Caki2 (cell line): ENCODE measurements at regions not wholly inside any gene's neighbourhood (a gene's known extent, or its start where the extent isn't known, plus 50 kb on each side); places are given as distances from the start of the nearest gene placed in this dataset.

Experiments
- DNase-seq: peaks from one replicate; pipeline ENCODE4 v3.0.0-alpha.2; 2015; ENCODE audit warnings: low read depth
- in situ Hi-C: cut with HindIII; loops from 2 replicates; pipeline ENCODE4 v1.10.0; 2016; ENCODE audit warnings: low sequenced_read_pairs, low pct_unique_long_range_greater_than_20kb, mixed read lengths

- in situ Hi-C loops: no loop called here
These were observed 217.8 kb downstream of the BCL11A start for GRCh38 chr2:60335533-60336237.

GRCh38 chr2:60334610-60335009 lies 218.8 kb downstream of the BCL11A start:
- in situ Hi-C loops: no loop called here
- no peak for DNase-seq

More at GRCh38 chr2:60335533-60336237, 217.8 kb downstream of the BCL11A start:
- no peak for DNase-seq

GRCh38 chr2:60333264-60333663 lies 220.2 kb downstream of the BCL11A start:
- in situ Hi-C loops: no loop called here

GRCh38 chr2:60331115-60331809 lies 222.2 kb downstream of the BCL11A start:
- DNase-seq: no peak
- in situ Hi-C loops: no loop called here

More at GRCh38 chr2:60333264-60333663, 220.2 kb downstream of the BCL11A start:
- DNase-seq: no peak

- no peak for DNase-seq
- in situ Hi-C loops: no loop called here
These were observed 224.2 kb downstream of the BCL11A start for GRCh38 chr2:60329225-60329624.

GRCh38 chr2:60324536-60324935 lies 228.9 kb downstream of the BCL11A start:
- DNase-seq: no peak
- in situ Hi-C loops: no loop called here

GRCh38 chr2:60321816-60322215 lies 231.6 kb downstream of the BCL11A start:
- no peak for DNase-seq
- in situ Hi-C loops: no loop called here

- DNase-seq: no peak
- in situ Hi-C loops: no loop called here
These were observed 232.7 kb downstream of the BCL11A start for GRCh38 chr2:60320724-60321123.

GRCh38 chr2:60319031-60319547 lies 234.4 kb downstream of the BCL11A start:
- no peak for DNase-seq
- in situ Hi-C loops: no loop called here

GRCh38 chr2:60318544-60318943 lies 234.9 kb downstream of the BCL11A start:
- in situ Hi-C loops: no loop called here
- DNase-seq: no peak

GRCh38 chr2:60317844-60318243 lies 235.6 kb downstream of the BCL11A start:
- in situ Hi-C loops: no loop called here

GRCh38 chr2:60317034-60317386 lies 236.4 kb downstream of the BCL11A start:
- DNase-seq: no peak
- in situ Hi-C loops: no loop called here

More at GRCh38 chr2:60317844-60318243, 235.6 kb downstream of the BCL11A start:
- no peak for DNase-seq

- DNase-seq: no peak
- in situ Hi-C loops: no loop called here
These were observed 236.9 kb downstream of the BCL11A start for GRCh38 chr2:60316381-60317033.

- in situ Hi-C loops: no loop called here
- DNase-seq: no peak
These were observed 239.8 kb downstream of the BCL11A start for GRCh38 chr2:60313470-60314172.

GRCh38 chr2:60312618-60313017 lies 240.8 kb downstream of the BCL11A start:
- in situ Hi-C loops: no loop called here
- DNase-seq: no peak

- in situ Hi-C loops: no loop called here
- no peak for DNase-seq
These were observed 241.9 kb downstream of the BCL11A start for GRCh38 chr2:60311524-60311923.

- DNase-seq: no peak
- in situ Hi-C loops: no loop called here
These were observed 243.4 kb downstream of the BCL11A start for GRCh38 chr2:60309941-60310660.

GRCh38 chr2:60309336-60309735 lies 244.1 kb downstream of the BCL11A start:
- in situ Hi-C loops: no loop called here
- DNase-seq: no peak
